WTC11 (cell line): ENCODE measurements at regions not wholly inside any gene's neighbourhood (a gene's known extent, or its start where the extent isn't known, plus 50 kb on each side); places are given as distances from the start of the nearest gene placed in this dataset.

ENCODE experiments used
- CBFB ChIP-seq: sonication (generic); formaldehyde crosslinking; IDR thresholded peaks from 2 replicates; pipeline ENCODE4 v1.8.1; 2022; ENCODE audit warnings: mild to moderate bottlenecking, low read depth, missing genetic modification reagents
- CREB1 ChIP-seq: sonication (generic); formaldehyde crosslinking; IDR thresholded peaks from 2 replicates; pipeline ENCODE4 v1.8.0; 2023; ENCODE audit warnings: mild to moderate bottlenecking, missing genetic modification reagents
- ELF4 ChIP-seq: sonication (generic); formaldehyde crosslinking; IDR thresholded peaks from 2 replicates; pipeline ENCODE4 v1.8.1; 2022; ENCODE audit warnings: low read depth, mild to moderate bottlenecking, moderate library complexity, missing genetic modification reagents
- RELA ChIP-seq: sonication (generic); formaldehyde crosslinking; IDR thresholded peaks from 2 replicates; pipeline ENCODE4 v1.8.1; 2022; ENCODE audit warnings: missing genetic modification reagents, mild to moderate bottlenecking, borderline replicate concordance
- ZNF232 ChIP-seq: sonication (generic); formaldehyde crosslinking; IDR thresholded peaks from 2 replicates; pipeline ENCODE4 v1.8.0; 2022; ENCODE audit warnings: mild to moderate bottlenecking, missing genetic modification reagents
- ZNF671 ChIP-seq: fragments of 250-450 bp; sonication (Bioruptor Pico); IDR thresholded peaks from 2 replicates; pipeline ENCODE4 v1.8.0; 2021; ENCODE audit warnings: mild to moderate bottlenecking
- TF ChIP-seq, protein P1 (sequence below): sonication (generic); formaldehyde crosslinking; IDR thresholded peaks from 2 replicates; pipeline ENCODE4 v1.8.0; 2022; ENCODE audit warnings: mild to moderate bottlenecking, missing genetic modification reagents
- TF ChIP-seq, protein P2 (sequence below): fragments of 200-600 bp; IDR thresholded peaks from 2 replicates; pipeline ENCODE4 v1.8.0; 2022; ENCODE audit warnings: antibody characterized with exemption
- TF ChIP-seq, protein P3 (sequence below): sonication (generic); formaldehyde crosslinking; IDR thresholded peaks from 2 replicates; pipeline ENCODE4 v1.8.1; 2023; ENCODE audit warnings: mild to moderate bottlenecking, missing genetic modification reagents, moderate library complexity
- TF ChIP-seq, protein P4 (sequence below): sonication (generic); formaldehyde crosslinking; IDR thresholded peaks from 2 replicates; pipeline ENCODE4 v1.8.1; 2023; ENCODE audit warnings: mild to moderate bottlenecking, missing genetic modification reagents, moderate library complexity
- TF ChIP-seq, protein P5 (sequence below): sonication (generic); formaldehyde crosslinking; IDR thresholded peaks from 2 replicates; pipeline ENCODE4 v1.8.0; 2022; ENCODE audit warnings: mild to moderate bottlenecking, missing genetic modification reagents
- TF ChIP-seq, protein P6 (sequence below): fragments of 250-450 bp; sonication (Bioruptor Pico); IDR thresholded peaks from 2 replicates; pipeline ENCODE4 v1.8.0; 2021; ENCODE audit warnings: mild to moderate bottlenecking
- TF ChIP-seq, protein P7 (sequence below): sonication (generic); formaldehyde crosslinking; IDR thresholded peaks from 2 replicates; pipeline ENCODE4 v1.8.0; 2022; ENCODE audit warnings: mild to moderate bottlenecking, missing genetic modification reagents

DNA sequence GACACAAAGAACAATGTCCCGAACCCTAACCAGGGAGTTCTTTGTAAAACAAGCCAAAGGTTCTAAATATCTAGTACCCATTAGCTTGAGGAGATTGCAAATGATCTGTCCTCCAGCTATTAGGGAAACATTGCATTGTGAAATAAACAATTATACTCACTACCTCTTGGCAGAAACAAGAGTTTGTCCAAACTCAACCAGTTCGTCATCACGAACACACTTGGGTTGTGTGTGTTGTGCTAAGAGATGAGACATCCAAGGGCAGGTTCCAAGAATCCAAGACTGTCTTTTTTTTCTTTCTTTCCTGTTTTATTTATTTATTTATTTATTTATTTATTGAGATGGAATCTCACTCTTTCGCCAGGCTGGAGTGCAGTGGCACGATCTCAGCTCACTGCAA is 793.1 kb upstream of the AUTS2 start:
- TF ChIP-seq, protein P1, sequence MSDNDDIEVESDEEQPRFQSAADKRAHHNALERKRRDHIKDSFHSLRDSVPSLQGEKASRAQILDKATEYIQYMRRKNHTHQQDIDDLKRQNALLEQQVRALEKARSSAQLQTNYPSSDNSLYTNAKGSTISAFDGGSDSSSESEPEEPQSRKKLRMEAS (CRISPR knock-in tag) = no peak
- TF ChIP-seq, protein P2, sequence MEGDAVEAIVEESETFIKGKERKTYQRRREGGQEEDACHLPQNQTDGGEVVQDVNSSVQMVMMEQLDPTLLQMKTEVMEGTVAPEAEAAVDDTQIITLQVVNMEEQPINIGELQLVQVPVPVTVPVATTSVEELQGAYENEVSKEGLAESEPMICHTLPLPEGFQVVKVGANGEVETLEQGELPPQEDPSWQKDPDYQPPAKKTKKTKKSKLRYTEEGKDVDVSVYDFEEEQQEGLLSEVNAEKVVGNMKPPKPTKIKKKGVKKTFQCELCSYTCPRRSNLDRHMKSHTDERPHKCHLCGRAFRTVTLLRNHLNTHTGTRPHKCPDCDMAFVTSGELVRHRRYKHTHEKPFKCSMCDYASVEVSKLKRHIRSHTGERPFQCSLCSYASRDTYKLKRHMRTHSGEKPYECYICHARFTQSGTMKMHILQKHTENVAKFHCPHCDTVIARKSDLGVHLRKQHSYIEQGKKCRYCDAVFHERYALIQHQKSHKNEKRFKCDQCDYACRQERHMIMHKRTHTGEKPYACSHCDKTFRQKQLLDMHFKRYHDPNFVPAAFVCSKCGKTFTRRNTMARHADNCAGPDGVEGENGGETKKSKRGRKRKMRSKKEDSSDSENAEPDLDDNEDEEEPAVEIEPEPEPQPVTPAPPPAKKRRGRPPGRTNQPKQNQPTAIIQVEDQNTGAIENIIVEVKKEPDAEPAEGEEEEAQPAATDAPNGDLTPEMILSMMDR = no peak
- no peak for TF ChIP-seq ZNF232 (CRISPR knock-in tag)
- no peak for TF ChIP-seq RELA (CRISPR knock-in tag)
- TF ChIP-seq ELF4 (CRISPR knock-in tag) = no peak
- TF ChIP-seq CREB1 (CRISPR knock-in tag) = no peak
- TF ChIP-seq, protein P3, sequence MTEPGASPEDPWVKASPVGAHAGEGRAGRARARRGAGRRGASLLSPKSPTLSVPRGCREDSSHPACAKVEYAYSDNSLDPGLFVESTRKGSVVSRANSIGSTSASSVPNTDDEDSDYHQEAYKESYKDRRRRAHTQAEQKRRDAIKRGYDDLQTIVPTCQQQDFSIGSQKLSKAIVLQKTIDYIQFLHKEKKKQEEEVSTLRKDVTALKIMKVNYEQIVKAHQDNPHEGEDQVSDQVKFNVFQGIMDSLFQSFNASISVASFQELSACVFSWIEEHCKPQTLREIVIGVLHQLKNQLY (CRISPR knock-in tag) = no peak
- TF ChIP-seq, protein P4, sequence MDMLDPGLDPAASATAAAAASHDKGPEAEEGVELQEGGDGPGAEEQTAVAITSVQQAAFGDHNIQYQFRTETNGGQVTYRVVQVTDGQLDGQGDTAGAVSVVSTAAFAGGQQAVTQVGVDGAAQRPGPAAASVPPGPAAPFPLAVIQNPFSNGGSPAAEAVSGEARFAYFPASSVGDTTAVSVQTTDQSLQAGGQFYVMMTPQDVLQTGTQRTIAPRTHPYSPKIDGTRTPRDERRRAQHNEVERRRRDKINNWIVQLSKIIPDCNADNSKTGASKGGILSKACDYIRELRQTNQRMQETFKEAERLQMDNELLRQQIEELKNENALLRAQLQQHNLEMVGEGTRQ (CRISPR knock-in tag) = no peak
- TF ChIP-seq, protein P5, sequence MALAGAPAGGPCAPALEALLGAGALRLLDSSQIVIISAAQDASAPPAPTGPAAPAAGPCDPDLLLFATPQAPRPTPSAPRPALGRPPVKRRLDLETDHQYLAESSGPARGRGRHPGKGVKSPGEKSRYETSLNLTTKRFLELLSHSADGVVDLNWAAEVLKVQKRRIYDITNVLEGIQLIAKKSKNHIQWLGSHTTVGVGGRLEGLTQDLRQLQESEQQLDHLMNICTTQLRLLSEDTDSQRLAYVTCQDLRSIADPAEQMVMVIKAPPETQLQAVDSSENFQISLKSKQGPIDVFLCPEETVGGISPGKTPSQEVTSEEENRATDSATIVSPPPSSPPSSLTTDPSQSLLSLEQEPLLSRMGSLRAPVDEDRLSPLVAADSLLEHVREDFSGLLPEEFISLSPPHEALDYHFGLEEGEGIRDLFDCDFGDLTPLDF (CRISPR knock-in tag) = no peak
- TF ChIP-seq, protein P6, sequence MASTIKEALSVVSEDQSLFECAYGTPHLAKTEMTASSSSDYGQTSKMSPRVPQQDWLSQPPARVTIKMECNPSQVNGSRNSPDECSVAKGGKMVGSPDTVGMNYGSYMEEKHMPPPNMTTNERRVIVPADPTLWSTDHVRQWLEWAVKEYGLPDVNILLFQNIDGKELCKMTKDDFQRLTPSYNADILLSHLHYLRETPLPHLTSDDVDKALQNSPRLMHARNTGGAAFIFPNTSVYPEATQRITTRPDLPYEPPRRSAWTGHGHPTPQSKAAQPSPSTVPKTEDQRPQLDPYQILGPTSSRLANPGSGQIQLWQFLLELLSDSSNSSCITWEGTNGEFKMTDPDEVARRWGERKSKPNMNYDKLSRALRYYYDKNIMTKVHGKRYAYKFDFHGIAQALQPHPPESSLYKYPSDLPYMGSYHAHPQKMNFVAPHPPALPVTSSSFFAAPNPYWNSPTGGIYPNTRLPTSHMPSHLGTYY (CRISPR knock-in tag) = no peak
- TF ChIP-seq CBFB (CRISPR knock-in tag) = no peak
- TF ChIP-seq, protein P7, sequence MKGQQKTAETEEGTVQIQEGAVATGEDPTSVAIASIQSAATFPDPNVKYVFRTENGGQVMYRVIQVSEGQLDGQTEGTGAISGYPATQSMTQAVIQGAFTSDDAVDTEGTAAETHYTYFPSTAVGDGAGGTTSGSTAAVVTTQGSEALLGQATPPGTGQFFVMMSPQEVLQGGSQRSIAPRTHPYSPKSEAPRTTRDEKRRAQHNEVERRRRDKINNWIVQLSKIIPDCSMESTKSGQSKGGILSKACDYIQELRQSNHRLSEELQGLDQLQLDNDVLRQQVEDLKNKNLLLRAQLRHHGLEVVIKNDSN (CRISPR knock-in tag) = no peak
- TF ChIP-seq ZNF671 (CRISPR knock-in tag) = no peak
